ENCODE measurements at regions not wholly inside any gene's neighbourhood (a gene's known extent, or its start where the extent isn't known, plus 50 kb on each side); places are given as distances from the start of the nearest gene placed in this dataset.

DNA sequence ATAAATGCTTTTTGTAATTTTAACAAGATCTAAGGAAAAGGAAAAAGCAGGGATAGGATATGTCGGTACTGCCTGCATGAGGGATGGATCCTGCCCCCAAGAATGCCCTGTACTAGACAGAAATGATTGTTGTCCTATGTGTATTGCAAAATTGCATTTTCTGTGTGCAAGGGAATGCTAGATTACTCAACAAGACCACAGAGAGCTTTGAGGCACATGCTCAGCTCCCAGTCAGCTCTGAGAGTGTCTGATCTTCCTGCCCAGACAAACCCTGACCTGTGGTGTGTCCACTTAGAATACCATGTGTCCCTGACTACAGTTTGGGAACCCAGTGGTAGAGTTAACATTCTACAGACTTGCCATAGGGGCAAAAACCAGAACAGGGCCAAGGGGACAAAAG lies 129.2 kb upstream of the PAK3 start:
- Histone ChIP-seq H3K27me3 (ENCODE audit: control insufficient read depth, insufficient read depth, low read length, poor library complexity, severe bottlenecking) (no peaks in the 10 kb centered on the region), H3K27ac (ENCODE audit: insufficient read depth, low read depth, low read length, poor library complexity, severe bottlenecking) (no peak overlapping the region), H3K4me1 (ENCODE audit: control insufficient read depth, insufficient read depth, low read length) (peaks cover 17% of the 10 kb centered on the region), H3K36me3 (ENCODE audit: control insufficient read depth, insufficient read depth, low read length) (no peaks in the 10 kb centered on the region), H3K9me3 (ENCODE audit: control insufficient read depth, low read length) (no peaks in the 10 kb centered on the region), H3K4me3 (ENCODE audit: insufficient read depth, low read depth, low read length) (no peak overlapping the region)
- 93 to 100% methylated on average over 1 of the region's 1 CpG for WGBS, 2 experiments

DNA sequence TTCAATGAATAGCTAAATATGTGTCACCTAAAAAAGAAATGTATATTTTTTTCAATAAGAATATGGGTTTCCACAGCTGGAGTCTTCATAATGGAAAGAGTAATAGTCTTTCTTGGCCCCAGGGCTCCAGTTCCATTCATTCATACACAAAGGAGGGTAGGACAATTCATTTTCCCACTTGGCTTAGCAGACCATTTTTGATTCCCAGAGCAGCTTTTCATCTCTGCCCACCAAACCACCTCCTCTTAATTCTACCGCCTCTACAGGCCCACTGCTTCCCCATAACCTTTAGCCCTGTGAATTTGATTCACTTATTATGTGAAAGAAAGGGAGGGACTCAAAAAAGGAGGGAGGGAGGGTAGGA lies 129.9 kb upstream of the PAK3 start:
- Histone ChIP-seq H3K27ac (ENCODE audit: insufficient read depth, low read depth, low read length, poor library complexity, severe bottlenecking) (peak overlapping the region; percentile 26), H3K9me3 (ENCODE audit: control insufficient read depth, low read length) (no peaks in the 10 kb centered on the region), H3K4me1 (ENCODE audit: control insufficient read depth, insufficient read depth, low read length) (peaks cover 17% of the 10 kb centered on the region), H3K4me3 (ENCODE audit: insufficient read depth, low read depth, low read length) (no peak overlapping the region), H3K36me3 (ENCODE audit: control insufficient read depth, insufficient read depth, low read length) (no peaks in the 10 kb centered on the region), H3K27me3 (ENCODE audit: control insufficient read depth, insufficient read depth, low read length, poor library complexity, severe bottlenecking) (no peaks in the 10 kb centered on the region)
- no CpG with 5 or more reads among the region's 1 CpG for WGBS, 2 experiments

DNA sequence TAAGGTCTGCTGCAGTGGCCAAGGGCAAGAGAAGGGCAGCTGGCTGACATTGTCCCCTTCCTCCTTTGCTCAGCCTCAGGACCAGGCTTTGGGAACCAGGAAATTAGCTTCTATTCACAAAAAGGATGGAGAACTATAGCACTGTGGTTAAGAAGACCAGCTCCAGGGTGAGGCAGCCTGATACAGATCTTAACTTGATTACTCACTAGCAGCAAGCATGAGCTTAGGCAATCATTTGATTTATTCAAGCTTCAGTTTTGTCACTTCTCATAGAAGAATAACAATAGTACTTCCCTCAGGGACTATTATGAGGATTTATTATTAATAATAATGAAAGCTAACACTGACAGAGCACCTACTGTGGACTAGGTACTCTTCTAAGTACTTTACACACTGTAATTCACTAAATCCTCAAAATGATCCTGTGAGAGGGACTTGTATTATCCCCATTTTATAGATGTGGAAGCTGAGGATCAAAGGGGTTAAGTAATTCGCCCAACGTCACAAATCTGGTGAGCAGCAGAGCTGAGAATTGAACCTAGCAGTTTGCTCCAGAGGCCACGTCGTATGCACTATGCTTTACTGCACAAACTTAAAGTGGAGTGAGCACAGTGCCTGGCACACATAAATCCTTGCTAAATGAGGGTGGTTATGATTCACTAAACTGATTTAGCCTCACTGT lies 130.4 kb upstream of the PAK3 start:
- 87 to 90% methylated on average over 4 of the region's 4 CpGs for WGBS, 2 experiments
- no peaks in the 10 kb centered on the region for H3K9me3 ChIP-seq (ENCODE audit: control insufficient read depth, low read length)
- H3K27me3 ChIP-seq (ENCODE audit: control insufficient read depth, insufficient read depth, low read length, poor library complexity, severe bottlenecking), result no peaks in the 10 kb centered on the region
- H3K4me1 ChIP-seq (ENCODE audit: control insufficient read depth, insufficient read depth, low read length), result peaks cover 17% of the 10 kb centered on the region
- H3K4me3 ChIP-seq (ENCODE audit: insufficient read depth, low read depth, low read length), result no peak overlapping the region
- H3K27ac ChIP-seq (ENCODE audit: insufficient read depth, low read depth, low read length, poor library complexity, severe bottlenecking), result no peak overlapping the region
- H3K36me3 ChIP-seq (ENCODE audit: control insufficient read depth, insufficient read depth, low read length), result no peaks in the 10 kb centered on the region

DNA sequence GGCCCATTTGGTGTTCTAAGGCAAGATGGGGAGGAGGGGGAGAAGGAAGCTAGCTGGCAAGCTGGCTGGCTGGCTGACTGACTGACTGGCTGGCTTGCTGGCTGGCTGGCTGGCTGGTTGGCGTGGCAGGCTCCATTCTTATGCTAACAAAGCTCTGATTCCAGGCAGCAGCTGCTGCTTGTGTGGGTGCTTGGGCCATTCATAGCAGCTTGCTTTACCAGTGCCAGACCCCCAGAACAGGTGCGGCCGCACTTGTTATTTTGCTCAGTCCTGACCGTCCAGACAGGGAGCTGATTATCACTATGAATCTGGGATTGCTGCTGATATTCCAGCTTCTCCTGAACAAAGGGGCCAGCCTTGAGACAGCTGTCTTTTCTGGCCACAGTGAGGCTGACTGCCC lies 131.2 kb upstream of the PAK3 start:
- no peaks in the 10 kb centered on the region for H3K36me3 ChIP-seq (ENCODE audit: control insufficient read depth, insufficient read depth, low read length)
- no peaks in the 10 kb centered on the region for H3K27me3 ChIP-seq (ENCODE audit: control insufficient read depth, insufficient read depth, low read length, poor library complexity, severe bottlenecking)
- 16 to 17% methylated on average over 4 of the region's 4 CpGs for WGBS, 2 experiments
- peak overlapping the region; percentile 60 for H3K27ac ChIP-seq (ENCODE audit: insufficient read depth, low read depth, low read length, poor library complexity, severe bottlenecking)
- H3K4me3 ChIP-seq (ENCODE audit: insufficient read depth, low read depth, low read length), result no peak overlapping the region
- H3K9me3 ChIP-seq (ENCODE audit: control insufficient read depth, low read length), result no peaks in the 10 kb centered on the region
- peaks cover 17% of the 10 kb centered on the region for H3K4me1 ChIP-seq (ENCODE audit: control insufficient read depth, insufficient read depth, low read length)

DNA sequence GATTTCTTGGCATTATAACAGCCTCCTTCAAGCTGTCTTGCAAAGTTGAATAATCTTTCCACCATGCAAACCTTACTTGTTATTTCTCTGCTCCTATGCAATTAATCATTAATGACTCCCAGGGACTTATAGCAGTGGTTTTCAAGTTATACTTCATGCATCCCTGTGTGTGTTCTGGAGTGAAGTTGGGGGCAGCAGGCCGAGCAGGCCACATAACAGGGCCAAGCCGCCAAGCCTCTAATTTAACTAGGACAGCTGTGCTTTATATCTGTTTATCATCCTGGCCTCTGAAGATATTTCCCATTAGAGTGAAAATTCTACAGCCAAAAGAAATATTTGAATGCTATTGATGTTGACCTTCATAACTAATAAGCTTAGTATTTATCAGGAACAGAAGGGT lies 133.5 kb upstream of the PAK3 start:
- no peak overlapping the region for H3K27ac ChIP-seq (ENCODE audit: insufficient read depth, low read depth, low read length, poor library complexity, severe bottlenecking)
- H3K27me3 ChIP-seq (ENCODE audit: control insufficient read depth, insufficient read depth, low read length, poor library complexity, severe bottlenecking), result no peaks in the 10 kb centered on the region
- H3K36me3 ChIP-seq (ENCODE audit: control insufficient read depth, insufficient read depth, low read length), result no peaks in the 10 kb centered on the region
- WGBS, 2 experiments, result 80 to 89% methylated on average over 2 of the region's 2 CpGs
- no peaks in the 10 kb centered on the region for H3K9me3 ChIP-seq (ENCODE audit: control insufficient read depth, low read length)
- peaks cover 17% of the 10 kb centered on the region for H3K4me1 ChIP-seq (ENCODE audit: control insufficient read depth, insufficient read depth, low read length)
- H3K4me3 ChIP-seq (ENCODE audit: insufficient read depth, low read depth, low read length), result no peak overlapping the region

DNA sequence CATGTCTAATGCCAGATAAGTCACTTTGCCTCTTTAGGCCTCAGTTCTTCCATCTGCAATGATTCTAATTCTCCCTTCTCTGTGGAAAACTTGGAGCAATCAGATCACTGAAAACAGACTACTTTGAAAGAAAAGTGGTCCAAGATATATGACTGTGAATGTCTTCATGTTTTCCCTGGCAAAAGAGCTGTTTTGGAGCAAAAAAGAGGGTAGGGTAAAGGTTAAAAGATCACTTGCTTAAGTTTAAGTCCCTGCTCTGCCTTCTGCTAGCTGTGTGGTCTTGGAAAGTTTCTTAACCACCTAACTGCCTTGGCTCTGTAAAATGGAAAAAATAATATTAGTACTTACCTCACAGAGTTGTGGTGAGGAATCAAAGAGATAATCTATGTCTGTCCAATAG lies 140.3 kb upstream of the PAK3 start:
- Histone ChIP-seq H3K4me3 (ENCODE audit: insufficient read depth, low read depth, low read length) (no peak overlapping the region), H3K27ac (ENCODE audit: insufficient read depth, low read depth, low read length, poor library complexity, severe bottlenecking) (no peak overlapping the region), H3K9me3 (ENCODE audit: control insufficient read depth, low read length) (no peaks in the 10 kb centered on the region), H3K4me1 (ENCODE audit: control insufficient read depth, insufficient read depth, low read length) (no peaks in the 10 kb centered on the region), H3K36me3 (ENCODE audit: control insufficient read depth, insufficient read depth, low read length) (no peaks in the 10 kb centered on the region), H3K27me3 (ENCODE audit: control insufficient read depth, insufficient read depth, low read length, poor library complexity, severe bottlenecking) (no peaks in the 10 kb centered on the region)

DNA sequence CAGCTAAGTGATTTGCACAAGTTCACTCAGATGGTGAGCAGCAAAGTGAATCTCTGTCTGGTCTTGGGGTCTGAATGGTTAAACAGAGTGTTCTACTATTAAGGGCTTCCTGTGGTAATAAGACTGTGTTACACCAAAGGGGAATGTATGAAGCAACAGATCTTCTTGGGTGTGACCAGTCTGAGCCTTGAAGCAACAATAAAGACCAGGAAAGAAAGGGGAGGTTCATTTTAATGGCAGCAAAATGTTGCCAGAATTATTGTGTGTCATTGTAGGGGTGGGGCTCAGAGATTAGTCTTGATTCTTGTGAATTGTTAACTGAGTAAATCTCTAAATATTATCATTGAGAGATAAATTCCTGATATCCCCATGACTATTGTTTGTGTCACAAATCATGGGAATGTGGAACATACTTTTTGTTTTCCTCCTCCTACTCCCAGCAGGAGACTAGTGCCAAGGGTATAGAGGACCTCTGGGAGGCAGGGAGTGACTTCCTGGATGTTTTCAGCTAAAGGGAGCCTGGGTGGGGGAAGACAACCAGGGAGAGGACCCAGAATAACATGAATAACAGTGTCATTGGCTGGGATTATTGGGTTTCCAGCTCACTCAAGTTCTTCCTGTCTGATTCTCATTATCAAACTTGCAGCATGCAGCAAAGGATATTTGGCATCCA lies 141.4 kb upstream of the PAK3 start:
- Histone ChIP-seq H3K27ac (ENCODE audit: insufficient read depth, low read depth, low read length, poor library complexity, severe bottlenecking) (no peak overlapping the region), H3K27me3 (ENCODE audit: control insufficient read depth, insufficient read depth, low read length, poor library complexity, severe bottlenecking) (no peaks in the 10 kb centered on the region), H3K4me1 (ENCODE audit: control insufficient read depth, insufficient read depth, low read length) (no peaks in the 10 kb centered on the region), H3K4me3 (ENCODE audit: insufficient read depth, low read depth, low read length) (no peak overlapping the region), H3K9me3 (ENCODE audit: control insufficient read depth, low read length) (no peaks in the 10 kb centered on the region), H3K36me3 (ENCODE audit: control insufficient read depth, insufficient read depth, low read length) (no peaks in the 10 kb centered on the region)

DNA sequence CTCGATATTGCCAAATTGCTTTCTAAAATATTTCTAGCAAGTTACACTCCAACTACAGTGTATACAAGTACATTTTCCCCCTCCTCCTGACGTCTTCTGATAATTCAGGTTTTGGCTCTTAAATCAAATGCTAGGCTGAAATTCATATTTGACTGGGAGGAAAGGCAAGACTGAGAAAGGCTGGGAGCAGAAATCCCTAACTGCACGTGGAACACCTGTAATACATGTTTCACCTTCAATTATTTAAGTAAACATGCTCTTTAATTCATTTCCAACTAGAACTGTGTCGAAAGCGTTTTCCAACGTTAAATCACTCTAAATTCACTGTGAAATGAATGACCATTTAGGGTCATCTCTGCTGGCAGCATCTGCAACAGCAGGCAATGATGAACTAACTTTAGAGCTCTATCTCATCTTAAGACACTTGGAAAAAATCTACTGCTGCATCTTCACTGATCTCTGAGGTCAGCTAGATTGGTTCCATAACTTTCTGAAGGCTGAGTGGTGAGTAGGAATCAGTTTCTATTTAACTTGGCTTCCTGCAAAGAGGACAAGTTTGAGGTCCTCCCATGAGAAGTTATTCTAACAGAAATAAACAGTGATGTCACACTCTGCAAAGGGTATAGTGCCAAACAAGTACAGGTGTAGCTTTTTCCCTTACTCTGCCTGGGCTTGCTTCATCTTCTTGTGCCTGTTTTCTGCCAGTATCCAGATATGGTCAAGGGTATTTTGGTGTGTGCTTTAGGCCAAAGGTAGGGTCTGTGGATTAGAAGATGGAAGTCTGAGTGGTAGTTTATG lies 144.3 kb upstream of the PAK3 start:
- H3K4me3 ChIP-seq (ENCODE audit: insufficient read depth, low read depth, low read length), result no peak overlapping the region
- H3K4me1 ChIP-seq (ENCODE audit: control insufficient read depth, insufficient read depth, low read length), result no peaks in the 10 kb centered on the region
- no peaks in the 10 kb centered on the region for H3K36me3 ChIP-seq (ENCODE audit: control insufficient read depth, insufficient read depth, low read length)
- H3K9me3 ChIP-seq (ENCODE audit: control insufficient read depth, low read length), result no peaks in the 10 kb centered on the region
- 94 to 98% methylated on average over 5 to 6 of the region's 6 CpGs for WGBS, 2 experiments
- no peak overlapping the region for H3K27ac ChIP-seq (ENCODE audit: insufficient read depth, low read depth, low read length, poor library complexity, severe bottlenecking)
- no peaks in the 10 kb centered on the region for H3K27me3 ChIP-seq (ENCODE audit: control insufficient read depth, insufficient read depth, low read length, poor library complexity, severe bottlenecking)

DNA sequence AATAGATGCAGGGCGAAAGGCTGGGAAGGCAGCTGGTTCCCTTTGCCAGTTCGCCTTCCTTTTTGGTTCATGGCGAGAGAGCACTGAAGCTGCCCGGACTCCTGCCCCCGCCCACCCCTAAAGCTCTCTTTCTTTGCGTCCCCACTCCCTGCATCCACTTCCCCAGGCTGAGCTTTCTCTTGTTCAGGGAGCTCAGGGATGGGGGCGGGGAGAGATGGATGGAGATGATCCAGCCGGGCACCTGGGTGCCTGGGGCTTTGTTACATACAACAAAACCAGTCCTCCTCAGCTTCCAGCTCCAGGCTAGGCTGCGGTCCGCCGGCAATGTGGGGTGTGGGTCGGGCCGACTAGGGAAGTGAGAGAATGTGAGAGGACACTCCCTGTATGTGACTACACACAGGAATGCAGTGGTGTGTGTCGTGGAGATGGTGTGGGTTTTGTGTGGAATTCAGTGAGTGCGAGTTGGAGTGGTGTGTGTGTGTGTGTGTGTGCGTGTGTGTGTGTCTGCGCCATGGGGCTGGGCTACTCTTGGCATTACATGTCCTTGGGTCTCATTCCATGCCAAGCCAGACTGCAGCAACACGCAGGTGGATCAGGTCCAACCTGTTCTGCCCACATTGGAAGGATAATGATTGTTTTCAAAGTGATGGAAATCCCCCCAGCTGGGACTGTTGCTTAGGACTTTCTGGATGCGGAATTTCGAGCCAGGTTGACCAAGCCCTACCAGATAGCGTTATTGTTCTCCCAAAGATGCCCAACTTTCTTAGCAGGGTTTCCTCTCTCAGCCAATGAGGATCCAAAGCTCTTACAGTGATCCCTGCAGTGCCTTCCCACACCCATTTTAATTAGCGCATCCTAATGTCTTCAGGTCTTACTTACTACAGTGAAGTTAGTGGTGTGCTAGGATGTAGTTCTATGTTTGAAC lies 149.4 kb upstream of the CHRDL1 start:
- Histone ChIP-seq H3K4me3 (ENCODE audit: insufficient read depth, low read depth, low read length) (peak overlapping the region; percentile 41), H3K27ac (ENCODE audit: insufficient read depth, low read depth, low read length, poor library complexity, severe bottlenecking) (peak overlapping the region; percentile 26)
- 14 to 18% methylated on average over 18 to 21 of the region's 22 CpGs for WGBS, 2 experiments

More for the DNA sequence above, 149.4 kb upstream of the CHRDL1 start:
- H3K36me3 ChIP-seq (ENCODE audit: control insufficient read depth, insufficient read depth, low read length), result no peaks in the 10 kb centered on the region
- no peaks in the 10 kb centered on the region for H3K9me3 ChIP-seq (ENCODE audit: control insufficient read depth, low read length)
- H3K4me1 ChIP-seq (ENCODE audit: control insufficient read depth, insufficient read depth, low read length), result no peaks in the 10 kb centered on the region
- H3K27me3 ChIP-seq (ENCODE audit: control insufficient read depth, insufficient read depth, low read length, poor library complexity, severe bottlenecking), result peaks cover 4% of the 10 kb centered on the region

All from ectodermal cell (in vitro differentiated cells).